ENCODE measurements at regions not wholly inside any gene's neighbourhood (a gene's known extent, or its start where the extent isn't known, plus 50 kb on each side); places are given as distances from the start of the nearest gene placed in this dataset.
A peak's percentile ranks its signal among the peaks of the same experiment; 100 is the strongest.

- no peak for TF ChIP-seq RBM17 (IDR thresholded peaks at IDR 0.05; ENCODE audit: borderline replicate concordance, low read depth, low read length)
- TF ChIP-seq ZNF253 (CRISPR knock-in tag; conservative IDR thresholded peaks at IDR 0.05), result no peak
- TF ChIP-seq, protein P1, sequence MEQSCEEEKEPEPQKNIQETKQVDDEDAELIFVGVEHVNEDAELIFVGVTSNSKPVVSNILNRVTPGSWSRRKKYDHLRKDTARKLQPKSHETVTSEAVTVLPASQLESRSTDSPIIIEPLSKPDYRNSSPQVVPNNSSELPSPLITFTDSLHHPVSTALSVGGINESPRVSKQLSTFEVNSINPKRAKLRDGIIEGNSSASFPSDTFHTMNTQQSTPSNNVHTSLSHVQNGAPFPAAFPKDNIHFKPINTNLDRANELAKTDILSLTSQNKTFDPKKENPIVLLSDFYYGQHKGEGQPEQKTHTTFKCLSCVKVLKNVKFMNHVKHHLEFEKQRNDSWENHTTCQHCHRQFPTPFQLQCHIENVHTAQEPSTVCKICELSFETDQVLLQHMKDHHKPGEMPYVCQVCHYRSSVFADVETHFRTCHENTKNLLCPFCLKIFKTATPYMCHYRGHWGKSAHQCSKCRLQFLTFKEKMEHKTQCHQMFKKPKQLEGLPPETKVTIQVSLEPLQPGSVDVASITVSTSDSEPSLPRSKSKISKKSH (CRISPR knock-in tag; IDR thresholded peaks at IDR 0.05), result no peak
- TF ChIP-seq SIRT6 (IDR thresholded peaks at IDR 0.05; ENCODE audit: low read depth, low read length), result no peak
- TF ChIP-seq KDM2B (CRISPR knock-in tag; IDR thresholded peaks at IDR 0.05), result no peak
- TF ChIP-seq SMARCB1 (IDR thresholded peaks at IDR 0.05; ENCODE audit: insufficient read length, low read depth), result no peak
- 0 out of 2 replicates have a peak, but pooled peaks have one; percentile 12 for TF ChIP-seq FOSL1 (tag; conservative IDR thresholded peaks at IDR 0.05)
These were observed 402.2 kb upstream of the FGF13 start (continued) for GRCh38 chrX:139113708-139114107.

- Histone ChIP-seq H4K20me1 (replicated peaks; ENCODE audit: control insufficient read depth, insufficient read depth, low read length) (no peaks in the 10 kb centered on the region), H3K9me1 (ENCODE audit: control insufficient read depth, insufficient read depth, low read length) (no peaks in the 10 kb centered on the region), H3K36me3 (ENCODE audit: control insufficient read depth, insufficient read depth, low read length) (no peaks in the 10 kb centered on the region), H3K27ac (ENCODE audit: extremely low read depth, low read depth, low read length) (no peak overlapping the region), H3K4me1 (replicated peaks in 1 of 2; ENCODE audit: control insufficient read depth in 2 of 2, insufficient read depth in 2 of 2, low read length in 2 of 2) (peaks cover 0 to 4% of the 10 kb centered on the region in 2 experiments; a peak in 1 of 5 replicates), H2AFZ (ENCODE audit: low read depth, low read length) (no peak overlapping the region), H3K4me3 (no peak overlapping the region), H3K27me3 (ENCODE audit: control insufficient read depth in 2 of 2, insufficient read depth in 2 of 2, low read length in 2 of 2) (no peaks in the 10 kb centered on the region), H3K9ac (ENCODE audit: insufficient read depth in 1 of 2, low read depth in 2 of 2, low read length in 2 of 2) (no peak overlapping the region), H3K79me2 (ENCODE audit: control insufficient read depth, insufficient read depth, low read length) (no peaks in the 10 kb centered on the region), H3K4me2 (ENCODE audit: insufficient read depth, low read length) (no peak overlapping the region), H3K9me3 (replicated peaks; ENCODE audit: control insufficient read depth, insufficient read depth, low read depth, low read length) (no peaks in the 10 kb centered on the region)
- ChIA-PET POLR2A (no interaction called here), CTCF (ENCODE audit: low intra/inter-chr PET ratio) (no interaction called here)
- in situ Hi-C loops (cut with MboI) (loop anchor here (25.0 kb wide), 1 partner anchor 1375 kb away; no protein-coding TSS in a partner anchor), intact Hi-C loops (cut with micrococcal nuclease) (no loop called here)
- no TSS peak for BruUV-seq (replicated peaks)
- no peak for ATAC-seq
- no peak for FAIRE-seq
- DNase-seq (ENCODE audit: extremely low read depth in 1 of 4, low spot score in 3 of 4), result no peak
- 54% methylated on average over 2 of the region's 2 CpGs for WGBS (ENCODE audit: insufficient coverage, low coverage, missing lambda C conversion rate)
- TF ChIP-seq ZC3H4 (CRISPR knock-in tag; IDR thresholded peaks at IDR 0.05; ENCODE audit: borderline replicate concordance) (no peak), BRCA1 (IDR thresholded peaks at IDR 0.05) (no peak), BRCA1 (CRISPR knock-in tag; IDR thresholded peaks at IDR 0.05) (no peak), ASH1L (IDR thresholded peaks at IDR 0.05; ENCODE audit: borderline replicate concordance, low read depth, partially characterized antibody) (no peak), BRD9 (IDR thresholded peaks at IDR 0.05; ENCODE audit: low read depth, partially characterized antibody) (no peak), THRA (IDR thresholded peaks at IDR 0.05) (no peak)
- TF ChIP-seq, protein P2, sequence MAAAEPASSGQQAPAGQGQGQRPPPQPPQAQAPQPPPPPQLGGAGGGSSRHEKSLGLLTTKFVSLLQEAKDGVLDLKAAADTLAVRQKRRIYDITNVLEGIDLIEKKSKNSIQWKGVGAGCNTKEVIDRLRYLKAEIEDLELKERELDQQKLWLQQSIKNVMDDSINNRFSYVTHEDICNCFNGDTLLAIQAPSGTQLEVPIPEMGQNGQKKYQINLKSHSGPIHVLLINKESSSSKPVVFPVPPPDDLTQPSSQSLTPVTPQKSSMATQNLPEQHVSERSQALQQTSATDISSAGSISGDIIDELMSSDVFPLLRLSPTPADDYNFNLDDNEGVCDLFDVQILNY (CRISPR knock-in tag; IDR thresholded peaks at IDR 0.05), result no peak
These were observed 400.9 kb upstream of the FGF13 start for GRCh38 chrX:139112432-139112831.
